ENCODE measurements at regions not wholly inside any gene's neighbourhood (a gene's known extent, or its start where the extent isn't known, plus 50 kb on each side); places are given as distances from the start of the nearest gene placed in this dataset.
"Not testable (repeated sequence)": the region's sequence is repeated elsewhere in the genome, so short reads cannot be mapped to it uniquely, and the experiment has no call there.

DNA sequence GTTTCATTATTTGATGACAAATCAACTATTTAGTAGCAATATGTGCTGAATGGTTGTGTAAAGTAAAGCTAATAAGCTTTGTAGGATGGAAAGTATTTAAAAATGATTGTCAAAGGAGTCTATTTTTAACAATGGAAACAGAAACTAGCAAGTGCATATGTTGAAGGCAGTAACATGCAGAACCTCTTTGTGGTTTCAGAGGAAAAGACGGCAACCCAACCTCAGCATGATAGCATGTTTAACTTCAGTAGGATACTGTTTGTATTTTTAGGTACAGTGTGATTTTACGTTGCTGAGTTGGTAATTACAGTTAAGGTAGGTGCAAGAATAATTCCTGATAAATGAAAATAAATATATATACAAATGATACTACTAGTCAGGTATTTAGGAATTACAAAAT, 545.4 kb downstream of the CDY1 start:
- not testable (repeated sequence) for DNase-seq

DNA sequence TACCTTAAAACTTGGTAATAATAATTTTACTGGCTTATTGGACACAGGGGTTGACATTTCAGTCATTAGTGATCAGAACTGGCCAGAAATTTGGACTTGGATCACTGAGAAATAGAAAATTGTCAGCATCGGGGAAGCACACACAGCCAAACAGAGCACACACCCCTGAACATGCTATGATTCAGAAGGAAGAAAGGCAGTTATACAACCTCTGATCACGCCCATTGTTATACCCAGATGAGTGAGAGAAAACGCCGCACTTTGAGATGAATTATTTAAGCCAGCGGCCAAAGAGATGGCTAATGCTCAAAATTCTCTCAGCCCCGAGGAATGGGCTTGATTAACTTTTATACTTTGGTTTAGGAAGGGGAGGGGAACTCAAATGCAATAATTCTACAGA, 557.4 kb downstream of the CDY1 start:
- DNase-seq = not testable (repeated sequence)

DNA sequence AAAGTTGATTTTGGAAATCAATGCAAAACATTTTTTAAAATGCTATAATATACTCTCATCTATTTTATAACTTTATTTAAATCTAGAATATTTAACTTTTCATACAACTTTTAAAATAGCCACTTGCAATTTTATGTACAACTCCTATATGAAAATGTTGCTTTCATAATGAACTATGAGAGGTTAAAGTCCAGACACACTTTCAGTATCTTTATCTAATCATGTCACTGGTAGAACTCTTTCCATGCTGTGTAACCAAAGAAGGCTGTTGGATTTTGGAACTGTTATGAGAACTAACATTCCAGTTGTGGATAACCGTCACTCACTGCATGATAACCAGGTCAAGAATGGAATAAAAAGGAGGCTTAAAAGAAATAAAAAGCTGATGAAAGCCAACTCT, 603.1 kb downstream of the CDY1 start:
- not testable (repeated sequence) for DNase-seq

DNA sequence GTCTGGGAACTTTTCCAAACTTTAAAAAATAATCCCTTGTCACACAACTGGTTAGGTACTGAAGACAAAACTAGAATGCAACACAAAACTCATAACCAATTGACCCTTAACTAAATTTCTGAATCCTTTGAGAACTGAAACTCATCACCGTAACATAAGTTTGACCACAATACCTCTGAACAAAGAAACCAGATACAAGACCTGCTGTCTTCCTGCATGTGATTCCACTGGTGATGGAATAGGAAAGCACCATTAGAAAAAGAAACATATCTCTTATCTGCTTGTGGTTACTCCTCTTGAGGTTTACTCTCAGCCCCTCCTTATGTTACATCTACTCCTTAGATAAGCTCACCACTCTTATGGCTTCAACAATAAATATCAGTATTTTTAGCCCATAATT, 603.6 kb downstream of the CDY1 start:
- not testable (repeated sequence) for DNase-seq

GRCh38 chrY:26240944-26241343, 619.0 kb downstream of the CDY1 start:
- not testable (repeated sequence) for DNase-seq

DNA sequence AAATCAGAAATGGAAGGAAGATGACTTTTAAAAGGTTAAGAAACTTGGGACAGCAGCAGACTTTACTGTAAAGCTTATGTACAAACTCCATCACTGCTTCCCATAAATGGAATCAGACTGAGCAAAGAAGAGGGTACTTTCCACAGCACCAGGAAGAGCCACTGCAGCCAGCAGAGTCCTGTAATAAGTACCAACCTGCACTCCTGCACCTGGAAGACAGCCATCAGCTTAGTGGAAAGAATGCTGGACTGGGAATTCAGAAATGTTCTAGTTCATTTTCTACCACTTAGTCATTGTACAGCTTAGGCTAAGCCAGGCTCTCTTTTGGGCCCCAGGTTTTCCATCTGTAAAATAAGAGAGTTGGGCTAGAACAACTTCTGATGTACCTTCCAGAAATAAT, 632.3 kb downstream of the CDY1 start:
- not testable (repeated sequence) for DNase-seq

GRCh38 chrY:26265449-26265848, 643.5 kb downstream of the CDY1 start:
- not testable (repeated sequence) for DNase-seq

- DNase-seq = not testable (repeated sequence)
Observed at GRCh38 chrY:26268421-26268820, 646.5 kb downstream of the CDY1 start.

- DNase-seq = not testable (repeated sequence)
Observed at GRCh38 chrY:26268934-26269333, 647.0 kb downstream of the CDY1 start.

DNA sequence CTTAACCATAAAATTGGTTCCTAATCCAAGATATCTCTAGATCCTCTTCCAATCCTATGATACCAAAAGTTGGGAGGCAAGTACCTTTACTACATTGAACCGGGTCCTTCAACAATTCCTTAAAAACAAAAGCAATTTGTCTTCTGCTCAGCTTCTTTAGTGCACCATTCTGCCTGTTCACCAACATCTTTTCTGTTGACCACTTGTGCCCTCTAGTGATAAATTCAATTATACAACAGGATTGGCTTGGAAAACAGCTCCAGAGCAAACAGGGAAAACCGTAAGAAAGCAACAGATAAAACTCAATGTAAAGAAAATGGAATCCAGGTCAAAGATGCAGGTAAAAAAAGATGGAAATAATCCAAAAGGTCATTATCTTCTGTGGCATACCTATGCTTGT, 651.2 kb downstream of the CDY1 start:
- DNase-seq = not testable (repeated sequence)

DNA sequence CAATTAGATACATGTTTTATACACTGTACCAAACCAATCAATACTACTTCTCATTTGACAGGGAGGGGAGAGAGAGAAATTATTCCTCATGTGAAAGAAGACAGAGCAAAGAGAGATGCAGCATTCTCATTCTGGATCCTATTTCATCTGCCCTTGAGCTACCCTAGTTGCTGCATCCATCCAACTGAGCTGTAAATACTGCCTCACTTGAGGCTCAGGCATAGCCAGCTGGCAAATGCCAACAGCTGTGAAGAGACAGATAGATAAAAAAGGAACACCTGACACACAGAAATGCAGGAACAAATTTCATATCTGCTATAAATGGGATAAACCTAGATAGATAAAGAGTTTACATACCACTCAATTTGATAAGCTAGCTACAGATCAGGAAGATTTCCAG, 684.1 kb downstream of the CDY1 start:
- not testable (repeated sequence) for DNase-seq

DNA sequence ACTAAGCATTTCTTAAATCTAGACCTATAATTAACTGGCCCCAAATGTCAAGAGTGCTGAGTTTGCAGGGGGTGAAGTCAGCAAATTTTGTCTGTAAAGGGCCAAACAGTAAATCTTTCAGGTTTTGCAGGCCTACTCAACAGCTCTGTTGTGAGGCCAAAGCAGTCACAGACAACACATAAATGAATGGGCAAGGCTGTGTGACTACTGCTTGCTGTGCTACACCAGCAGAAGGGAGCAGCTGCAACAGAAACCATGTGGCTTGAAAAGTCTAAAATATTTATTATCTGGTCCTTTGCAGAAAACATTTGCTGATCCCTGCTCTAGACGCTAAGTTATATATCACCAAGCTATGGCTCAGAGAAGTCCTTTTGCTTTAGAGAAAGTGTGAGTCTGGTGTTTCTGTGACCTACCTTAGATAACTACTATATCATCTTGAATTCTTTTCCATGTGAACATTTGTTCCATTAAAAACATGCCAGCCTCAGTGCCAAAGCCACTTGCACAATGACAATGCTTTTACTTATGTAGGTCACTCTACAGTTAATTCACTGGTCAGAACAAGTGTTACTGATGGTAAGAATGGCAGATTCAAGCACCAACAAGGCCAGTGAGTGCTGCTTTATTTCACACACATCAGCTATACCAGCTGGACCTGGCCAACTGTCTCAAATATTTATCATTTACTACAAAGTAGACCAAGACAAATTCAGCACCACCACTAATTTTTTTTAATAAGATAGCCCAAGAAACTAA, 684.9 kb downstream of the CDY1 start:
- DNase-seq = not testable (repeated sequence)

- not testable (repeated sequence) for DNase-seq
Observed at GRCh38 chrY:26308308-26308707, 686.4 kb downstream of the CDY1 start.

DNA sequence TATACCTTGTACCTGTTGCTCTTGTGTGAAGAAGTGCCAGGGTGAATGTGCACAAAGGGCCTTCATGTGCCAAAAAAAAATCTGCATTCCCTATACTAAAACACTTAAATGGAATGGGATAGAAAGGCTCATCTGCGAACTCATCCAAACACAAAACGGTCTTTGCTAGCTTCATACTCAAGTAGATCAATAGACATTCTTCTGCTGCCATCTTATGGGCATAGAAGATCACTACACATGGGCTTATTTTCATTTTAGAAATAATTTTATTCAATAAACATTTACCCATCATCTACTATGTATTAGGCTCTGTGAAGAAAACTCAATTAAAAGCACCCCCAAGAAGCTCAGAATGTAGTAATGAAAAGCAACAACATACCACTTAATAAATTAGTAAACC, 693.1 kb downstream of the CDY1 start:
- peak in 1 of 2 donors; percentile 13 for DNase-seq

- DNase-seq = not testable (repeated sequence)
Observed at GRCh38 chrY:26319488-26320202, 697.7 kb downstream of the CDY1 start.

DNA sequence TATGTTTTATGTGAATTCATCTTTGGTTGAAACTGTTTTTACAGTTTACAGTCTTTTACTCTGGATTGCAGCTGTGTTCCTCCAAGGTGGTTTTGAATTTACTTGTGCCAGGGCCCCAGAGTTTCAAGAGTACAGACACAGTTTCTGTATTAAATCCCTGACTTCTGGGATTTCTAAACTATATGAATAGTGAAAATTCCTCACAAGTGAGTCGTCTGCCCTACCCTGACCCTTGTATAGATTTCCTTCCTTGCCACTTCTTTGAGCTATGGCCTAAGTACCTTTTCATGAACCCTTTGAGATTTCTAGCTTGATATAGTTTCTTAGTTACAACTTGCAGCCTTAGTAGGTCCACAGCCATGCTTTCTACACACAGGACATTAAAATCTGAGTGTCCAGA, 700.8 kb downstream of the CDY1 start:
- DNase-seq = not testable (repeated sequence)

DNA sequence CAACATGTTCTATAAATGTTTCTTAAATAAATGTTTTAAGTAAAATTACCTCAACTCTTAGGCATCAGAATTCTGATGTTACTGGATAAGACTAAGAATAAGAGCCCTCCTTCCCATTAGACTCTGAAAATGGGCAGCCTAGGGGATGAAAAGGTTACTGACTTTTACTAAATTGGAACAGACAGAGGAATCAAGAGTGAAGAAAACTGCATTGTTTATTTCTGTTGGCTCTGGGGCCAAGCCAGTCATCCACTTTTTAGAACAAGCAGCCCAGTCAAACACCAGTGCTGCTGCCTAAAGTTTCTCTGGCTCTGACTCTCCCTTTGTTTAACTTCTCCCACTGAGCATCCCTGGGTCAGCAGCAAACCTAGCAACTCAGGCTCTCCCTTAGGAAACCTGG, 731.0 kb downstream of the CDY1 start:
- DNase-seq = not testable (repeated sequence)

DNA sequence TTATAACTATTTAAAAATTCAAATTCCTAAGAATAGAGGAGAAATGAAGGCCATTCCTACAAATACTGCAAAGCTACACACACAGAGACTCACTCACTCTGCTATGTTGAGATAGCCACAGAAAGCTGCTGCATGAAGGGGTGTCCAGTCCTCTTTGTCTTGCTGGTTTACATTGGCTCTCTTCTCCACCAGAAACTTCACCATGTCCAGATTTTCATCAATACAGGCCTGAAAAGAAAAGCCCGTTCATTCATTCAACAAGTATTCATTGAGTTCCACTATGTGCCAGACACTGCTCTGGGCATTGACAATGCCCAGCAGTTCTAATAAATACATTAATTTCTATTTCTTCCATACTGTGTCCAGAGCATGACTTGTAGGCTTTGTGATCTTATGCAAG, 732.3 kb downstream of the CDY1 start:
- no peak for DNase-seq

DNA sequence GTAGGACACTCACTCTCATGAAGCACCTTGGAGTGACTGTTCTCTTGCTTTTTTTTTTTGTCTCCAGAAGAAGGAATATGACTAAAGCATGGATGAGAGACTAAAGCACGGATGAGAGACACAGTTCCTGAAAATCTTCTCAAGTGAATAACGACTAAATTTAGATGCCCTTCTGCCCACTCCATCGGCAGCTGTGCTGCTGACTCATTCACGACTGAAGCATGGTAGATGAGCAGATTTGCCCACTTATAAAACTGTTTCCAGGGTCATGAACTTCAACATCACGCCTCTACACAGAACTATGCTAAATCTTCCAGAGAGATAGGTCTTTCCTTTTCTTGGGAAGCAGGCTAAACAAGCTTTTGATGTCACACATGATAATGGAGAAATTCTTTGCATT, 738.0 kb downstream of the CDY1 start:
- DNase-seq = not testable (repeated sequence)

- not testable (repeated sequence) for DNase-seq
Observed at GRCh38 chrY:26360472-26360871, 738.6 kb downstream of the CDY1 start.

DNA sequence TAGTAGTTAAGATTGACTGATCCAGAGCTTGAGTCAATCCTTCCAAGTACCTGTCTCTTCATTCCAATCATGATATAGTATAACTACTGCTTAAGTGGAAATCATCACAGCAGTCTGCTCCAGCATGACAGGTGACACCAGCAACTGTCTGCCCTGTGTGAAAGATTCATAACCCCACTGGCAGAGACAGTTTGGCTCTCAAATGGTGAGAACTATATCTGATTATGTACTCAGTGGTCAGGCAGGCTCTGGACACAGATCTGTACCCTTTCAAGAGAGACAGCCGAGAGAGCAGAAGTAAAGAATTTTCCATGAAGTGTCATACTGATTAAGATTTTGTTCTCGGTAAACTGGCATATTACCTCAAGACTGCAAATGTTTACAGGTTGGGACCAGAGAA, 741.5 kb downstream of the CDY1 start:
- DNase-seq = not testable (repeated sequence)

GRCh38 chrY:26366091-26366490, 744.2 kb downstream of the CDY1 start:
- not testable (repeated sequence) for DNase-seq

- DNase-seq = not testable (repeated sequence)
Observed at GRCh38 chrY:26372480-26372879, 750.6 kb downstream of the CDY1 start.

- DNase-seq = no peak
Observed at GRCh38 chrY:26408671-26409328, 786.9 kb downstream of the CDY1 start.
